Astrocyte (in vitro differentiated cells and primary cell): ENCODE measurements at regions not wholly inside any gene's neighbourhood (a gene's known extent, or its start where the extent isn't known, plus 50 kb on each side); places are given as distances from the start of the nearest gene placed in this dataset.

Experiments
- DNase-seq: peaks from one replicate; pipeline ENCODE4 v3.0.0-alpha.2; 2010; ENCODE audit warnings: low read depth
- FAIRE-seq: peaks from 2 replicates; lab custom pipeline; 2011; peaks lifted over from hg19 to GRCh38; lab: Jason Lieb, UNC
- H2AFZ ChIP-seq: 2 replicates; pipeline ENCODE4 v1.6.0; 2012; ENCODE audit warnings: low read depth, low read length, inconsistent platforms
- H3K27ac ChIP-seq: 2 replicates; pipeline ENCODE4 v1.5.1; 2011; ENCODE audit warnings: low read depth, low read length, inconsistent platforms
- H3K27me3 ChIP-seq: 2 replicates; pipeline ENCODE4 v1.6.0; 2011; ENCODE audit warnings: low read length, inconsistent platforms; ENCODE audit not compliant: insufficient read depth
- H3K36me3 ChIP-seq: 2 replicates; pipeline ENCODE4 v1.5.1; 2011; ENCODE audit warnings: low read length, inconsistent platforms; ENCODE audit not compliant: insufficient read depth
- H3K4me1 ChIP-seq: 2 replicates; pipeline ENCODE4 v1.5.1; 2011; ENCODE audit warnings: low read length, inconsistent platforms; ENCODE audit not compliant: insufficient read depth
- H3K4me2 ChIP-seq: 2 replicates; pipeline ENCODE4 v1.6.0; 2012; ENCODE audit warnings: low read length, inconsistent platforms
- H3K4me3 ChIP-seq: 2 replicates; pipeline ENCODE4 v1.5.1; 2011; ENCODE audit warnings: low read depth, mild to moderate bottlenecking, low read length, inconsistent platforms; ENCODE audit not compliant: insufficient read depth
- H3K79me2 ChIP-seq: 2 replicates; pipeline ENCODE4 v1.6.0; 2012; ENCODE audit warnings: mild to moderate bottlenecking, low read length, inconsistent platforms; ENCODE audit not compliant: insufficient read depth
- H3K9ac ChIP-seq: 2 replicates; pipeline ENCODE4 v1.6.0; 2012; ENCODE audit warnings: mild to moderate bottlenecking, low read length, inconsistent platforms
- H3K9me3 ChIP-seq: 2 replicates; pipeline ENCODE4 v1.5.1; 2012; ENCODE audit warnings: low read depth, mild to moderate bottlenecking, low read length, inconsistent platforms; ENCODE audit not compliant: insufficient read depth
- H4K20me1 ChIP-seq: 2 replicates; pipeline ENCODE4 v1.6.0; 2012; ENCODE audit warnings: low read length, inconsistent platforms; ENCODE audit not compliant: insufficient read depth
- H3K27ac Mint-ChIP-seq: one replicate; pipeline ENCODE4 v1.8.0; 2021; ENCODE audit warnings: mild to moderate bottlenecking, mixed read lengths; ENCODE audit not compliant: unreplicated experiment
- H3K27me3 Mint-ChIP-seq: one replicate; pipeline ENCODE4 v1.8.0; 2021; ENCODE audit warnings: low read depth, mixed read lengths; ENCODE audit not compliant: unreplicated experiment
- H3K36me3 Mint-ChIP-seq: one replicate; pipeline ENCODE4 v1.8.0; 2021; ENCODE audit warnings: low read depth, mixed read lengths; ENCODE audit not compliant: unreplicated experiment
- H3K4me1 Mint-ChIP-seq: one replicate; pipeline ENCODE4 v1.8.0; 2021; ENCODE audit warnings: low read depth, mixed read lengths; ENCODE audit not compliant: unreplicated experiment
- H3K4me3 Mint-ChIP-seq: one replicate; pipeline ENCODE4 v1.8.0; 2021; ENCODE audit warnings: mild to moderate bottlenecking, moderate library complexity, mixed read lengths; ENCODE audit not compliant: unreplicated experiment
- H3K9me3 Mint-ChIP-seq: one replicate; pipeline ENCODE4 v1.8.0; 2021; ENCODE audit warnings: mild to moderate bottlenecking, mixed read lengths; ENCODE audit not compliant: unreplicated experiment
- EZH2 ChIP-seq: IDR thresholded peaks from 2 replicates; pipeline ENCODE4 v1.6.1; 2012; ENCODE audit warnings: mild to moderate bottlenecking, low read length, inconsistent platforms; ENCODE audit not compliant: insufficient read depth
- TF ChIP-seq, protein P1 (sequence below): IDR thresholded peaks from 2 replicates; pipeline ENCODE4 v1.5.1; 2011; ENCODE audit warnings: low read depth, mild to moderate bottlenecking, inconsistent platforms, low read length, moderate library complexity; ENCODE audit not compliant: insufficient read depth

DNA sequence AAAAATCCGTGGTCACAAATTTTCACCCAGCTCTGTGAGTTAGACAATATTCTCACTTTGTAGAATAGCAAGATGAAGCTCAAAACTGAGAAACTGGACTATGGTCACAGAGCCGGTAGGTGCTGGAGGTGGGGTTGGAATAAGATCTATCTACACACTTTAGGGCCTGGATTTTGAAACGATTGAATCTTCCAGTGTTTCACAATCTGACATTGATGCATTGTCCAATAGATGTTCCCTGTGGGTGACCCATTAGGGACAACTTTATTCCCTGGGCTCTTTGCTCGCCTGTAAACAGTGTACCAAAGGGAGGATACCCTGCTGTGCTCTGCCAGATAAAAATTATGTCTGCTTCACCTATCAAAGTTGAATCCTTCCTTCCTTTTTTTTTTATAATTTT is 145.4 kb upstream of the MPDZ start:
- no peaks in the 10 kb centered on the region for H3K4me1 ChIP-seq
- no peak for DNase-seq
- FAIRE-seq, result no peak
- no peaks in the 10 kb centered on the region for H3K9me3 ChIP-seq
- no peaks in the 10 kb centered on the region for H3K36me3 Mint-ChIP-seq
- peaks cover 6% of the 10 kb centered on the region for H3K27me3 ChIP-seq
- no peak overlapping the region for H3K27ac ChIP-seq
- no peaks in the 10 kb centered on the region for H3K36me3 ChIP-seq
- H3K4me1 Mint-ChIP-seq, result no peaks in the 10 kb centered on the region
- TF ChIP-seq, protein P1, sequence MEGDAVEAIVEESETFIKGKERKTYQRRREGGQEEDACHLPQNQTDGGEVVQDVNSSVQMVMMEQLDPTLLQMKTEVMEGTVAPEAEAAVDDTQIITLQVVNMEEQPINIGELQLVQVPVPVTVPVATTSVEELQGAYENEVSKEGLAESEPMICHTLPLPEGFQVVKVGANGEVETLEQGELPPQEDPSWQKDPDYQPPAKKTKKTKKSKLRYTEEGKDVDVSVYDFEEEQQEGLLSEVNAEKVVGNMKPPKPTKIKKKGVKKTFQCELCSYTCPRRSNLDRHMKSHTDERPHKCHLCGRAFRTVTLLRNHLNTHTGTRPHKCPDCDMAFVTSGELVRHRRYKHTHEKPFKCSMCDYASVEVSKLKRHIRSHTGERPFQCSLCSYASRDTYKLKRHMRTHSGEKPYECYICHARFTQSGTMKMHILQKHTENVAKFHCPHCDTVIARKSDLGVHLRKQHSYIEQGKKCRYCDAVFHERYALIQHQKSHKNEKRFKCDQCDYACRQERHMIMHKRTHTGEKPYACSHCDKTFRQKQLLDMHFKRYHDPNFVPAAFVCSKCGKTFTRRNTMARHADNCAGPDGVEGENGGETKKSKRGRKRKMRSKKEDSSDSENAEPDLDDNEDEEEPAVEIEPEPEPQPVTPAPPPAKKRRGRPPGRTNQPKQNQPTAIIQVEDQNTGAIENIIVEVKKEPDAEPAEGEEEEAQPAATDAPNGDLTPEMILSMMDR, result no peak
- TF ChIP-seq EZH2, result no peak
- no peak overlapping the region for H2AFZ ChIP-seq
- no peak overlapping the region for H3K4me3 Mint-ChIP-seq
- no peaks in the 10 kb centered on the region for H3K79me2 ChIP-seq
- H4K20me1 ChIP-seq, result no peaks in the 10 kb centered on the region
- no peak overlapping the region for H3K27ac Mint-ChIP-seq
- H3K4me2 ChIP-seq, result no peak overlapping the region
- H3K9me3 Mint-ChIP-seq, result peaks cover 5% of the 10 kb centered on the region
- H3K9ac ChIP-seq, result no peak overlapping the region
- H3K4me3 ChIP-seq, result no peak overlapping the region
- peaks cover 3% of the 10 kb centered on the region for H3K27me3 Mint-ChIP-seq

DNA sequence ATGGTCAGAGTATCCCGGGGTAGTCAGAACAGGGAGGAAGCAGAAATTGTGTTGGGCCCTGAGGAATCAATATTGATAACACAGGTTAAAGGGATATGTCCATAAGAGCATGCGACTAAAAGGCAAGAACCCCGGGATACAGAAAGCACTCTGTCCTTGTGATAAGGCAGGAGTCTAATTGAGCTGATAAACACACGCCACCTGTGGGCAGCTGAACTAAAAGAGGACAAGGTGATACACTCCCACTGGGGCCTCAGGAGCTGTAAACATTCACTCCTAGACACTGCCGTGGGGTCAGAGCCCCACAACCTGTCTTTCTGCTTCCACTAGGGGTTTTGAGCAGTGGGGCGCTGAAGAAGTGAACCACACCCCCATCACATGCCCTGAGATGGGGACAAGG is 144.7 kb upstream of the MPDZ start:
- H3K4me1 Mint-ChIP-seq, result no peaks in the 10 kb centered on the region
- H3K27me3 ChIP-seq, result peaks cover 5% of the 10 kb centered on the region

DNA sequence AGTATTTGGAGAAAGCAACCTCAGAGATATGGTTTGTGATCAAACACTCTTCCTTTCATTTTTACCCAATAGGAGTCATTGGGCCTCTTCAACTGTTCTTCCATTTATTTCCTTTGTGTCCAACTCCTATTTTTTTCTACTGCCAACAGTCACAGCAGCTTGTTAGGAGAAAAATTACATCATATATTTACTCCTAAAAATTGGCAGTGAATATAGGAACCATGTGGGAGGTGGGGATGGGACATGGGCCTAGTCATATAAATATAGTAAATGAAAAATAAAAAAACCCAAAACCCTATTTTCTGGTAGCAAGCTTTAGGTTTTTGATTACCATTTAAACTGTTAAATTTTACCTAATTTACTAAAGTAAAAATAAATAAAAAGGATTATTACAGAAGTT is 134.9 kb upstream of the MPDZ start:
- Histone ChIP-seq H3K9me3 (no peaks in the 10 kb centered on the region), H3K27me3 (no peaks in the 10 kb centered on the region), H3K79me2 (no peaks in the 10 kb centered on the region), H4K20me1 (no peaks in the 10 kb centered on the region), H3K36me3 (no peaks in the 10 kb centered on the region), H3K9ac (no peak overlapping the region), H3K4me3 (no peak overlapping the region), H3K4me2 (no peak overlapping the region), H3K27ac (no peak overlapping the region), H3K4me1 (no peaks in the 10 kb centered on the region), H2AFZ (no peak overlapping the region)
- Mint-ChIP-seq H3K4me1 (no peaks in the 10 kb centered on the region), H3K4me3 (no peak overlapping the region), H3K36me3 (no peaks in the 10 kb centered on the region), H3K9me3 (no peaks in the 10 kb centered on the region), H3K27ac (no peak overlapping the region), H3K27me3 (no peaks in the 10 kb centered on the region)
- DNase-seq, result no peak
- no peak for FAIRE-seq
- no peak for TF ChIP-seq EZH2

More for the DNA sequence above, 144.7 kb upstream of the MPDZ start:
- no peak overlapping the region for H2AFZ ChIP-seq
- TF ChIP-seq EZH2, result no peak
- TF ChIP-seq, protein P1, result no peak
- no peak for FAIRE-seq
- no peaks in the 10 kb centered on the region for H4K20me1 ChIP-seq
- H3K9ac ChIP-seq, result no peak overlapping the region
- H3K9me3 ChIP-seq, result no peaks in the 10 kb centered on the region
- H3K4me1 ChIP-seq, result no peaks in the 10 kb centered on the region
- H3K36me3 Mint-ChIP-seq, result no peaks in the 10 kb centered on the region
- no peak overlapping the region for H3K4me3 Mint-ChIP-seq
- H3K27ac ChIP-seq, result no peak overlapping the region
- H3K79me2 ChIP-seq, result no peaks in the 10 kb centered on the region
- H3K27me3 Mint-ChIP-seq, result peaks cover 3% of the 10 kb centered on the region
- DNase-seq, result no peak
- no peak overlapping the region for H3K27ac Mint-ChIP-seq
- no peak overlapping the region for H3K4me3 ChIP-seq
- H3K4me2 ChIP-seq, result no peak overlapping the region
- peaks cover 5% of the 10 kb centered on the region for H3K9me3 Mint-ChIP-seq
- H3K36me3 ChIP-seq, result no peaks in the 10 kb centered on the region
